Endothelial cell of umbilical vein (primary cell): ENCODE measurements at regions not wholly inside any gene's neighbourhood (a gene's known extent, or its start where the extent isn't known, plus 50 kb on each side); places are given as distances from the start of the nearest gene placed in this dataset.
A peak's percentile ranks its signal among the peaks of the same experiment; 100 is the strongest.

Source experiments
- CTCF ChIP-seq, 2 donors: IDR thresholded peaks; 1 replicate in 1 of 2; 2 replicates in 1 of 2; pipeline ENCODE4 v1.5.1; 2011; ENCODE audit warnings: low read length in 2 of 2, mild to moderate bottlenecking in 2 of 2, moderate library complexity in 2 of 2, control low read depth in 1 of 2, inconsistent platforms in 1 of 2, low read depth in 1 of 2; ENCODE audit not compliant: insufficient read depth in 1 of 2; ENCODE audit errors: extremely low read depth in 1 of 2
- FOS ChIP-seq: IDR thresholded peaks from 2 replicates; pipeline ENCODE4 v1.6.1; 2011; ENCODE audit warnings: mild to moderate bottlenecking, low read length, moderate library complexity, borderline replicate concordance; ENCODE audit not compliant: insufficient read depth

GRCh38 chr1:172719694-172720138, 60.8 kb downstream of the FASLG start:
- no peak for TF ChIP-seq FOS
- peak; percentile 53 to 64 for TF ChIP-seq CTCF (IDR thresholded peaks at IDR 0.05; ENCODE audit: extremely low read depth in 1 of 2, insufficient read depth in 1 of 2, low read depth in 1 of 2, low read length in 2 of 2)
